ENCODE measurements at regions not wholly inside any gene's neighbourhood (a gene's known extent, or its start where the extent isn't known, plus 50 kb on each side); places are given as distances from the start of the nearest gene placed in this dataset.

DNA sequence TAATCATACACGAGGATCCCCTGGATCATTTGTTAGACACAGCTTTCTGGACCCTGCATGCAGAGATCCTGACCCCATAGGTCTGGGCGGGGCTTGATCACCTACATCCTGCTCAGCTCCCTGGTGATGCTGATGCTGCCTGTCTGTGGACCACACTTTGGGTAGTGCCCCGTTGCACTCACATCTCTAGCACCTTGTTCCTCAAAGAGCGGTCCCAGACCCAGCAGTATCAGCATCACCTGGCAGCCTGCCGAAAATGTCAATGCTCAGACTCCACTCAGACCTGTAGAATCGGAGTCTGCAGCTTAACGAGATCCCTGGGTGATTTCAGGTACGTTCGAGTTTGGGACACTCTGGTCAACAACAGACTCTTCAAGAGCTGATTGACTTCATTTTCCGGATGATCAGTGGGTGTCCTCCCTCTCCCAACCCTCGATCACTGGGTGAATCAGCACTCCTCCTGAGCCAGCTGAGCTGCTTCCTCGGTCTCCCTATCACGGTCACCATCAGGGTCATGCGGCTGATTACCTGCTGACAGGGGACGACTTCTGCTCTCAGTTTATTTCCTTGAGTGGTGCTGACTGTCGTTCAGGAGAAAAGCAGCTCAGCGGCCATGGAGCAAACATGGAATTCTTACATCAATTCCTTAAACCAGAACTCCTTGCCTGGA, 150.6 kb upstream of the RAB12 start:
- Mint-ChIP-seq H3K9me3 (ENCODE audit: low read depth) (no peaks in the 10 kb centered on the region), H3K27me3 (peaks cover 3% of the 10 kb centered on the region)

DNA sequence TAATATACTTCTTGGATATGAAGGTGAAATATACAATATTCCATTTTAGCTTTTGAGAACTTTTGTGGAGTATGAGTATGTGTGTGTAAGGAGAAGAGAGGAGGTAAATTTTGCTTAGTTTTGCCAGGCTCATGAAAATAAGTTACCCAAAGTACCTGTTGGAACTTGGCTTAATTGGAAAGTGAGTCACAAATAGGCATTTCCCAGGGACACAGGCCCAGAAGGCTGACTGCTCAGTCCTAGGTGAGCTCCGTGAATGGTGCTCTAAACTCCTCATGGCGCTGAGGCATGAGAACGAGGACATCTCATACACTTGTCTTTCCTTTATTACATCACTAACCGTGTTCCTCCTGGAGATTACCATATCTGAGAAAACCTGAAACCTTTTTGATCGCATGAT, 148.5 kb upstream of the RAB12 start:
- Mint-ChIP-seq H3K36me3 (ENCODE audit: insufficient read depth) (no peaks in the 10 kb centered on the region), H3K4me3 (ENCODE audit: low read depth) (no peak overlapping the region), H3K27ac (no peak overlapping the region), H3K4me1 (ENCODE audit: low read depth) (no peaks in the 10 kb centered on the region), H3K9me3 (ENCODE audit: low read depth) (no peaks in the 10 kb centered on the region), H3K27me3 (peaks cover under 1% of the 10 kb centered on the region)
- TF ChIP-seq, protein P1, sequence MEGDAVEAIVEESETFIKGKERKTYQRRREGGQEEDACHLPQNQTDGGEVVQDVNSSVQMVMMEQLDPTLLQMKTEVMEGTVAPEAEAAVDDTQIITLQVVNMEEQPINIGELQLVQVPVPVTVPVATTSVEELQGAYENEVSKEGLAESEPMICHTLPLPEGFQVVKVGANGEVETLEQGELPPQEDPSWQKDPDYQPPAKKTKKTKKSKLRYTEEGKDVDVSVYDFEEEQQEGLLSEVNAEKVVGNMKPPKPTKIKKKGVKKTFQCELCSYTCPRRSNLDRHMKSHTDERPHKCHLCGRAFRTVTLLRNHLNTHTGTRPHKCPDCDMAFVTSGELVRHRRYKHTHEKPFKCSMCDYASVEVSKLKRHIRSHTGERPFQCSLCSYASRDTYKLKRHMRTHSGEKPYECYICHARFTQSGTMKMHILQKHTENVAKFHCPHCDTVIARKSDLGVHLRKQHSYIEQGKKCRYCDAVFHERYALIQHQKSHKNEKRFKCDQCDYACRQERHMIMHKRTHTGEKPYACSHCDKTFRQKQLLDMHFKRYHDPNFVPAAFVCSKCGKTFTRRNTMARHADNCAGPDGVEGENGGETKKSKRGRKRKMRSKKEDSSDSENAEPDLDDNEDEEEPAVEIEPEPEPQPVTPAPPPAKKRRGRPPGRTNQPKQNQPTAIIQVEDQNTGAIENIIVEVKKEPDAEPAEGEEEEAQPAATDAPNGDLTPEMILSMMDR (IDR thresholded peaks at IDR 0.05; ENCODE audit: unreplicated experiment) = no peak
- no peak for DNase-seq (ENCODE audit: low spot score, unreplicated experiment)

More for the DNA sequence above, 150.6 kb upstream of the RAB12 start:
- H3K4me1 Mint-ChIP-seq (ENCODE audit: low read depth) = no peaks in the 10 kb centered on the region
- H3K36me3 Mint-ChIP-seq (ENCODE audit: insufficient read depth) = no peaks in the 10 kb centered on the region
- TF ChIP-seq, protein P1 (IDR thresholded peaks at IDR 0.05; ENCODE audit: unreplicated experiment) = no peak
- no peak for DNase-seq (ENCODE audit: low spot score, unreplicated experiment)
- no peak overlapping the region for H3K4me3 Mint-ChIP-seq (ENCODE audit: low read depth)
- no peak overlapping the region for H3K27ac Mint-ChIP-seq

DNA sequence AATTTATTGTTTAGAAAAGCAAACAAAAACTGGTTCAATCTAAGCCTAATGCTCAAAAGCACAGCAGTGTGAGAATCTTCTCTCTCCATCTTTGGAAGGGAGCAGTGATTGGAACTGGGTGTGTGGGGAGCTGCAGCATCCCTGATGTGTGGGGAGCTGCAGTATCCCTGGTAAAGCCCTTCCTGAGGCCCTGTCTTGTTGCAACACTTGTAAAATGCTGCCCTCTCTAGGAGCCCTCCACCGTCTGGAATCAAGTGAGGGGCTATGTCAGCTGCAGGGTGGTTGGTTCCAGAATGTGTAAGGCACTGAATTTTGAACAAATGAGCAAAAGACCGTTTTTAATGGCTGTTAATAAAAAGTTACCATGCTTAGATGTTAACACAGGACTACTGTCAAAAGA, 147.7 kb upstream of the RAB12 start:
- Mint-ChIP-seq H3K9me3 (ENCODE audit: low read depth) (no peaks in the 10 kb centered on the region), H3K4me1 (ENCODE audit: low read depth) (no peaks in the 10 kb centered on the region), H3K4me3 (ENCODE audit: low read depth) (no peak overlapping the region), H3K27me3 (no peaks in the 10 kb centered on the region), H3K36me3 (ENCODE audit: insufficient read depth) (no peaks in the 10 kb centered on the region), H3K27ac (no peak overlapping the region)
- DNase-seq (ENCODE audit: low spot score, unreplicated experiment) = no peak
- TF ChIP-seq, protein P1 (IDR thresholded peaks at IDR 0.05; ENCODE audit: unreplicated experiment) = no peak

DNA sequence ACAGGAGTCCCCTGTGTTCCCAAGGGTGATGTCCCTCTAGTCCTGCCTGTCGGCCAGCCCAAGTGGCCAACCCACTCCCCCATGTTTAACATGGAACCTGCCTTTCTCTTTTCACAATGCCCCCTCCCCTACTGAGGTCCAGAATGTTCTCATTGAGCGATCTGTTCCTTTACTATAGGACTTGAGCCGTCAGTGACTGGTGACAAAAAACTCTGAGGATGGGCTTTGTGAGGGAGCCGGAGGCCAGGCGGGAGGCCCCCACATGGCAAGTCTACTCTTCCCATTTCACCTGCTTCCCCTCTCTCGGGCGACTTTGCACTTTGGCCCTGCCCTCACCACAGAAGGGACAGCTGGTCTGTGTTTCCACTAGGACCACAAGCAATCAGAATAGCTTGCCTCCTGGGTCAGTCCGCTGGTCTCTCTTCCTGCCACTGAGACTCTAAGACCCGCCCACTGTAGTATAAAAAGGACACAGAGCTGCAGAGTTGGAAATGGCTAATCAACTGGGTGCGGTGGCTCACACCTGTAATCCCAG, 146.5 kb upstream of the RAB12 start:
- no peaks in the 10 kb centered on the region for H3K36me3 Mint-ChIP-seq (ENCODE audit: insufficient read depth)
- no peak for DNase-seq (ENCODE audit: low spot score, unreplicated experiment)
- no peak overlapping the region for H3K27ac Mint-ChIP-seq
- H3K4me3 Mint-ChIP-seq (ENCODE audit: low read depth) = no peak overlapping the region
- TF ChIP-seq, protein P1 (IDR thresholded peaks at IDR 0.05; ENCODE audit: unreplicated experiment) = no peak
- H3K9me3 Mint-ChIP-seq (ENCODE audit: low read depth) = no peaks in the 10 kb centered on the region
- H3K4me1 Mint-ChIP-seq (ENCODE audit: low read depth) = peaks cover 2% of the 10 kb centered on the region
- peaks cover 3% of the 10 kb centered on the region for H3K27me3 Mint-ChIP-seq

DNA sequence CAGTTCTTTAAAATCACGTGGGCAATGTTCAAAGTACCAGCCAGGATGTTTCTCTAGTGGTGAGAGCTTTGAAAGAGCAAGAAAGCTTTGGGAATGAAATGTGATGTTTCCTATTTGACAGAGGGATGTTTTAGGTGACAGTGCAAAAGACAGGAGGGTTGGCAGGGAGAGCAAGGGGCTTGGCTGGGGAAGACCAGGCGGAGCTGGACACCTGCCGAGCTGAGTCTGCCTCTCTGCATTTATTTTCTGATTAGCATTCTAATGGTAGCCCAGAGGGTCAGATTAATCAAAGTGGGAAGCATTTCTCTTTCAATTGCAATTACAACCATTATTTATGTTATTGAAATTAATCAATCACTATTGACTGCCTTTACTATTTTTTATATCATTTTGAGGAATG, 145.4 kb upstream of the RAB12 start:
- no peak for DNase-seq (ENCODE audit: low spot score, unreplicated experiment)
- H3K9me3 Mint-ChIP-seq (ENCODE audit: low read depth) = no peaks in the 10 kb centered on the region
- no peaks in the 10 kb centered on the region for H3K36me3 Mint-ChIP-seq (ENCODE audit: insufficient read depth)
- peaks cover 8% of the 10 kb centered on the region for H3K4me1 Mint-ChIP-seq (ENCODE audit: low read depth)
- TF ChIP-seq, protein P1 (IDR thresholded peaks at IDR 0.05; ENCODE audit: unreplicated experiment) = no peak
- peaks cover 9% of the 10 kb centered on the region for H3K27me3 Mint-ChIP-seq
- no peak overlapping the region for H3K4me3 Mint-ChIP-seq (ENCODE audit: low read depth)
- no peak overlapping the region for H3K27ac Mint-ChIP-seq

Measured in progenitor cell of endocrine pancreas (in vitro differentiated cells).